Astrocyte (in vitro differentiated cells and primary cell): ENCODE measurements at regions not wholly inside any gene's neighbourhood (a gene's known extent, or its start where the extent isn't known, plus 50 kb on each side); places are given as distances from the start of the nearest gene placed in this dataset.

Experiments used
- DNase-seq: peaks from one replicate; pipeline ENCODE4 v3.0.0-alpha.2; 2010; ENCODE audit warnings: low read depth
- FAIRE-seq: peaks from 2 replicates; lab custom pipeline; 2011; peaks lifted over from hg19 to GRCh38; lab: Jason Lieb, UNC
- H2AFZ ChIP-seq: 2 replicates; pipeline ENCODE4 v1.6.0; 2012; ENCODE audit warnings: low read depth, low read length, inconsistent platforms
- H3K27ac ChIP-seq: 2 replicates; pipeline ENCODE4 v1.5.1; 2011; ENCODE audit warnings: low read depth, low read length, inconsistent platforms
- H3K27me3 ChIP-seq: 2 replicates; pipeline ENCODE4 v1.6.0; 2011; ENCODE audit warnings: low read length, inconsistent platforms; ENCODE audit not compliant: insufficient read depth
- H3K36me3 ChIP-seq: 2 replicates; pipeline ENCODE4 v1.5.1; 2011; ENCODE audit warnings: low read length, inconsistent platforms; ENCODE audit not compliant: insufficient read depth
- H3K4me1 ChIP-seq: 2 replicates; pipeline ENCODE4 v1.5.1; 2011; ENCODE audit warnings: low read length, inconsistent platforms; ENCODE audit not compliant: insufficient read depth
- H3K4me2 ChIP-seq: 2 replicates; pipeline ENCODE4 v1.6.0; 2012; ENCODE audit warnings: low read length, inconsistent platforms
- H3K4me3 ChIP-seq: 2 replicates; pipeline ENCODE4 v1.5.1; 2011; ENCODE audit warnings: low read depth, mild to moderate bottlenecking, low read length, inconsistent platforms; ENCODE audit not compliant: insufficient read depth
- H3K79me2 ChIP-seq: 2 replicates; pipeline ENCODE4 v1.6.0; 2012; ENCODE audit warnings: mild to moderate bottlenecking, low read length, inconsistent platforms; ENCODE audit not compliant: insufficient read depth
- H3K9ac ChIP-seq: 2 replicates; pipeline ENCODE4 v1.6.0; 2012; ENCODE audit warnings: mild to moderate bottlenecking, low read length, inconsistent platforms
- H3K9me3 ChIP-seq: 2 replicates; pipeline ENCODE4 v1.5.1; 2012; ENCODE audit warnings: low read depth, mild to moderate bottlenecking, low read length, inconsistent platforms; ENCODE audit not compliant: insufficient read depth
- H4K20me1 ChIP-seq: 2 replicates; pipeline ENCODE4 v1.6.0; 2012; ENCODE audit warnings: low read length, inconsistent platforms; ENCODE audit not compliant: insufficient read depth
- H3K27ac Mint-ChIP-seq: one replicate; pipeline ENCODE4 v1.8.0; 2021; ENCODE audit warnings: mild to moderate bottlenecking, mixed read lengths; ENCODE audit not compliant: unreplicated experiment
- H3K27me3 Mint-ChIP-seq: one replicate; pipeline ENCODE4 v1.8.0; 2021; ENCODE audit warnings: low read depth, mixed read lengths; ENCODE audit not compliant: unreplicated experiment
- H3K36me3 Mint-ChIP-seq: one replicate; pipeline ENCODE4 v1.8.0; 2021; ENCODE audit warnings: low read depth, mixed read lengths; ENCODE audit not compliant: unreplicated experiment
- H3K4me1 Mint-ChIP-seq: one replicate; pipeline ENCODE4 v1.8.0; 2021; ENCODE audit warnings: low read depth, mixed read lengths; ENCODE audit not compliant: unreplicated experiment
- H3K4me3 Mint-ChIP-seq: one replicate; pipeline ENCODE4 v1.8.0; 2021; ENCODE audit warnings: mild to moderate bottlenecking, moderate library complexity, mixed read lengths; ENCODE audit not compliant: unreplicated experiment
- H3K9me3 Mint-ChIP-seq: one replicate; pipeline ENCODE4 v1.8.0; 2021; ENCODE audit warnings: mild to moderate bottlenecking, mixed read lengths; ENCODE audit not compliant: unreplicated experiment
- CTCF ChIP-seq: IDR thresholded peaks from 2 replicates; pipeline ENCODE4 v1.5.1; 2011; ENCODE audit warnings: low read depth, mild to moderate bottlenecking, inconsistent platforms, low read length, moderate library complexity; ENCODE audit not compliant: insufficient read depth
- EZH2 ChIP-seq: IDR thresholded peaks from 2 replicates; pipeline ENCODE4 v1.6.1; 2012; ENCODE audit warnings: mild to moderate bottlenecking, low read length, inconsistent platforms; ENCODE audit not compliant: insufficient read depth

- Histone ChIP-seq H3K4me1 (no peaks in the 10 kb centered on the region), H3K9me3 (no peaks in the 10 kb centered on the region), H3K4me2 (no peak overlapping the region), H3K4me3 (no peak overlapping the region), H4K20me1 (no peaks in the 10 kb centered on the region), H3K79me2 (no peaks in the 10 kb centered on the region), H3K36me3 (no peaks in the 10 kb centered on the region), H3K27me3 (no peaks in the 10 kb centered on the region), H2AFZ (no peak overlapping the region), H3K9ac (no peak overlapping the region), H3K27ac (no peak overlapping the region)
- no peaks in the 10 kb centered on the region for H3K4me1 Mint-ChIP-seq
- H3K27me3 Mint-ChIP-seq = peaks cover 24% of the 10 kb centered on the region
- no peaks in the 10 kb centered on the region for H3K9me3 Mint-ChIP-seq
- no peak for DNase-seq
- TF ChIP-seq EZH2 (no peak), CTCF (no peak)
- H3K36me3 Mint-ChIP-seq = no peaks in the 10 kb centered on the region
- no peak overlapping the region for H3K27ac Mint-ChIP-seq
- H3K4me3 Mint-ChIP-seq = no peak overlapping the region
- no peak for FAIRE-seq
These were observed 57.9 kb upstream of the PCDH8 start for GRCh38 chr13:52906122-52906903.

- no peak overlapping the region for H3K4me2 ChIP-seq
- no peak overlapping the region for H2AFZ ChIP-seq
- TF ChIP-seq EZH2 (no peak), CTCF (no peak)
- H3K36me3 ChIP-seq = no peaks in the 10 kb centered on the region
- H3K4me1 ChIP-seq = no peaks in the 10 kb centered on the region
- no peak overlapping the region for H3K9ac ChIP-seq
- no peak overlapping the region for H3K4me3 Mint-ChIP-seq
- H3K36me3 Mint-ChIP-seq = no peaks in the 10 kb centered on the region
- H3K79me2 ChIP-seq = no peaks in the 10 kb centered on the region
- H3K4me1 Mint-ChIP-seq = no peaks in the 10 kb centered on the region
- no peak overlapping the region for H3K27ac ChIP-seq
- H3K27me3 Mint-ChIP-seq = peaks cover 24% of the 10 kb centered on the region
- no peak for DNase-seq
- H3K27ac Mint-ChIP-seq = no peak overlapping the region
- H3K4me3 ChIP-seq = no peak overlapping the region
- no peaks in the 10 kb centered on the region for H3K9me3 Mint-ChIP-seq
- FAIRE-seq = no peak
- H3K9me3 ChIP-seq = no peaks in the 10 kb centered on the region
- no peaks in the 10 kb centered on the region for H3K27me3 ChIP-seq
- no peaks in the 10 kb centered on the region for H4K20me1 ChIP-seq
These were observed 57.3 kb upstream of the PCDH8 start for GRCh38 chr13:52905701-52906100.

- Histone ChIP-seq H3K79me2 (no peaks in the 10 kb centered on the region), H3K4me1 (no peaks in the 10 kb centered on the region), H4K20me1 (no peaks in the 10 kb centered on the region), H3K9ac (no peak overlapping the region), H3K4me3 (no peak overlapping the region), H3K27ac (no peak overlapping the region), H3K36me3 (no peaks in the 10 kb centered on the region), H3K9me3 (no peaks in the 10 kb centered on the region), H3K4me2 (no peak overlapping the region), H2AFZ (no peak overlapping the region), H3K27me3 (no peaks in the 10 kb centered on the region)
- FAIRE-seq = no peak
- H3K9me3 Mint-ChIP-seq = no peaks in the 10 kb centered on the region
- no peaks in the 10 kb centered on the region for H3K36me3 Mint-ChIP-seq
- TF ChIP-seq CTCF (no peak), EZH2 (no peak)
- H3K27ac Mint-ChIP-seq = no peak overlapping the region
- H3K4me3 Mint-ChIP-seq = no peak overlapping the region
- peaks cover 23% of the 10 kb centered on the region for H3K27me3 Mint-ChIP-seq
- DNase-seq = no peak
- no peaks in the 10 kb centered on the region for H3K4me1 Mint-ChIP-seq
These were observed 54.9 kb upstream of the PCDH8 start for GRCh38 chr13:52903320-52903719.
